Activated naive CD4-positive, alpha-beta T cell treated with anti-CD3 and anti-CD28 coated beads, Interleukin-2, amount 10 ng/mL, durations not matched to agents 7 days and 5 days (primary cell): ENCODE measurements at regions not wholly inside any gene's neighbourhood (a gene's known extent, or its start where the extent isn't known, plus 50 kb on each side); places are given as distances from the start of the nearest gene placed in this dataset.

ENCODE experiments used
- CTCF ChIA-PET: fragments of 350-600 bp; sonication (Branson Sonifier 250); formaldehyde crosslinking; loops from one replicate; lab custom pipeline; 2021; ENCODE audit warnings: antibody characterized with exemption; lab: Charles Lee
- DNase-seq: peaks from one replicate; pipeline ENCODE4 v3.0.0-alpha.2; 2020
- H3K27ac Mint-ChIP-seq: one replicate; pipeline ENCODE4 v1.8.0; 2021; ENCODE audit warnings: mild to moderate bottlenecking, moderate library complexity, mixed read lengths
- H3K27me3 Mint-ChIP-seq: one replicate; pipeline ENCODE4 v1.8.0; 2021; ENCODE audit warnings: mild to moderate bottlenecking, mixed read lengths
- H3K36me3 Mint-ChIP-seq: one replicate; pipeline ENCODE4 v1.8.0; 2021; ENCODE audit warnings: mixed read lengths
- H3K4me1 Mint-ChIP-seq: one replicate; pipeline ENCODE4 v1.8.0; 2021; ENCODE audit warnings: mixed read lengths
- H3K4me3 Mint-ChIP-seq: one replicate; pipeline ENCODE4 v1.8.0; 2021; ENCODE audit warnings: mild to moderate bottlenecking, moderate library complexity, mixed read lengths
- H3K9me3 Mint-ChIP-seq: one replicate; pipeline ENCODE4 v1.8.0; 2021; ENCODE audit warnings: mixed read lengths

GRCh38 chr17:79668344-79669250 is 57.7 kb upstream of the RBFOX3 start:
- CTCF ChIA-PET, result no interaction called here
- H3K4me3 Mint-ChIP-seq, result no peak overlapping the region
- H3K27me3 Mint-ChIP-seq, result peaks cover 71% of the 10 kb centered on the region

GRCh38 chr17:79667746-79668145 is 56.9 kb upstream of the RBFOX3 start:
- peaks cover 70% of the 10 kb centered on the region for H3K27me3 Mint-ChIP-seq
- peaks cover 4% of the 10 kb centered on the region for H3K9me3 Mint-ChIP-seq
- H3K4me1 Mint-ChIP-seq, result no peaks in the 10 kb centered on the region
- H3K4me3 Mint-ChIP-seq, result no peak overlapping the region
- H3K36me3 Mint-ChIP-seq, result no peaks in the 10 kb centered on the region
- CTCF ChIA-PET, result no interaction called here
- DNase-seq, result no peak
- H3K27ac Mint-ChIP-seq, result no peak overlapping the region

More at GRCh38 chr17:79668344-79669250, 57.7 kb upstream of the RBFOX3 start:
- Mint-ChIP-seq H3K4me1 (no peaks in the 10 kb centered on the region), H3K27ac (no peak overlapping the region), H3K36me3 (no peaks in the 10 kb centered on the region), H3K9me3 (peaks cover 9% of the 10 kb centered on the region)
- DNase-seq, result no peak

- H3K27me3 Mint-ChIP-seq, result peaks cover 66% of the 10 kb centered on the region
- CTCF ChIA-PET, result no interaction called here
Observed at GRCh38 chr17:79667121-79667715, 56.4 kb upstream of the RBFOX3 start.

GRCh38 chr17:79666111-79666510 is 55.3 kb upstream of the RBFOX3 start:
- CTCF ChIA-PET, result no interaction called here
- H3K27me3 Mint-ChIP-seq, result peaks cover 61% of the 10 kb centered on the region
- DNase-seq, result no peak
- no peak overlapping the region for H3K4me3 Mint-ChIP-seq
- H3K27ac Mint-ChIP-seq, result no peak overlapping the region
- H3K36me3 Mint-ChIP-seq, result no peaks in the 10 kb centered on the region
- no peaks in the 10 kb centered on the region for H3K4me1 Mint-ChIP-seq
- H3K9me3 Mint-ChIP-seq, result peaks cover 6% of the 10 kb centered on the region

More at GRCh38 chr17:79667121-79667715, 56.4 kb upstream of the RBFOX3 start:
- DNase-seq, result no peak
- Mint-ChIP-seq H3K36me3 (no peaks in the 10 kb centered on the region), H3K27ac (no peak overlapping the region), H3K4me3 (no peak overlapping the region), H3K4me1 (no peaks in the 10 kb centered on the region), H3K9me3 (peaks cover under 1% of the 10 kb centered on the region)

GRCh38 chr17:79664930-79665737 is 54.3 kb upstream of the RBFOX3 start:
- Mint-ChIP-seq H3K4me3 (no peak overlapping the region), H3K9me3 (peaks cover 6% of the 10 kb centered on the region), H3K27ac (no peak overlapping the region), H3K36me3 (no peaks in the 10 kb centered on the region), H3K27me3 (peaks cover 53% of the 10 kb centered on the region), H3K4me1 (no peaks in the 10 kb centered on the region)
- DNase-seq, result no peak
- CTCF ChIA-PET, result no interaction called here

- Mint-ChIP-seq H3K9me3 (peaks cover 6% of the 10 kb centered on the region), H3K36me3 (no peaks in the 10 kb centered on the region), H3K27ac (no peak overlapping the region), H3K4me1 (no peaks in the 10 kb centered on the region), H3K4me3 (no peak overlapping the region), H3K27me3 (peaks cover 57% of the 10 kb centered on the region)
- DNase-seq, result no peak
- CTCF ChIA-PET, result interaction anchor here (0.6 kb wide), 1 partner anchor 410 kb away, joined by 6 read pairs; no protein-coding TSS in a partner anchor
Observed at GRCh38 chr17:79661292-79662041, 50.6 kb upstream of the RBFOX3 start.
